Erythroblast (primary cell): ENCODE measurements at regions not wholly inside any gene's neighbourhood (a gene's known extent, or its start where the extent isn't known, plus 50 kb on each side); places are given as distances from the start of the nearest gene placed in this dataset.
"Not testable (repeated sequence)": the region's sequence is repeated elsewhere in the genome, so short reads cannot be mapped to it uniquely, and the experiment has no call there.

Experiments used
- DNase-seq, 2 experiments: peaks; one replicate each; lab custom pipeline; 2025; lab: John Stamatoyannopoulos, UW
- GATA1 ChIP-seq: IDR thresholded peaks from 2 replicates; pipeline ENCODE4 v1.6.1; 2011; ENCODE audit warnings: low read depth, mild to moderate bottlenecking, control low read depth, low read length, moderate library complexity
- POLR2A ChIP-seq: IDR thresholded peaks from 2 replicates; pipeline ENCODE4 v1.6.1; 2011; ENCODE audit warnings: mild to moderate bottlenecking, low read length

DNA sequence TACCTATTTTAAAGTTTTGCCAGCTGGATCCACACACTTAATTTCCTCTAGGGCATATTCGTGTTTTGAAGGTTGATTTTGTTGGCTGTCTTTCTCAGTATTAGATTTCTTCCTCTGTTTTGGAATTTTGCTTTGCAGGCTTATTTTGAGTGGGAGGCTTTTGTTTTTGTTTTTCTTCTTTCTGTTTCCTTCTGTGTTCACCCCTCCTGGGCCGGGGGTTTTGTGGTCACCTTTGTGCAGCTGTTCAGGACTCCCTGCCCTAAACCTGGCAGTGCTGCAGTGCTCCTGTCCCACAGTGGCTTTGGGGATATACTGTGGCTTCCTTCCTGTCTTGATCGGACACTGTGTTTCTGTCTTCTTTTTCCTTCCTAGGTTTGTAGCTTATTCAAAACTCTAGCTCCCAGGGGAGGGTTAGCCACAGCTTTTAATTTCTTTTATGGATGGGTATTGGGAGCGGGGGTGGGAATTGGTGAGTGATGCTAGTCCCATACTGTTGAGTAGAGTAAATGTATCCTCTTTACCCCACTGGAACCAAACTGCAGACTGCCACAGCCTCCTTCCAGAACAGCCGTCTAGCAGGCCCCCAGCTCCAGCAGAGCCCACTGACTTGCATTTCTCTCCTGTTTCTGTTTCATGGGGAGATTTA, 228.7 kb upstream of the FZD8 start:
- TF ChIP-seq GATA1 (no peak), POLR2A (no peak)
- no peak for DNase-seq

DNA sequence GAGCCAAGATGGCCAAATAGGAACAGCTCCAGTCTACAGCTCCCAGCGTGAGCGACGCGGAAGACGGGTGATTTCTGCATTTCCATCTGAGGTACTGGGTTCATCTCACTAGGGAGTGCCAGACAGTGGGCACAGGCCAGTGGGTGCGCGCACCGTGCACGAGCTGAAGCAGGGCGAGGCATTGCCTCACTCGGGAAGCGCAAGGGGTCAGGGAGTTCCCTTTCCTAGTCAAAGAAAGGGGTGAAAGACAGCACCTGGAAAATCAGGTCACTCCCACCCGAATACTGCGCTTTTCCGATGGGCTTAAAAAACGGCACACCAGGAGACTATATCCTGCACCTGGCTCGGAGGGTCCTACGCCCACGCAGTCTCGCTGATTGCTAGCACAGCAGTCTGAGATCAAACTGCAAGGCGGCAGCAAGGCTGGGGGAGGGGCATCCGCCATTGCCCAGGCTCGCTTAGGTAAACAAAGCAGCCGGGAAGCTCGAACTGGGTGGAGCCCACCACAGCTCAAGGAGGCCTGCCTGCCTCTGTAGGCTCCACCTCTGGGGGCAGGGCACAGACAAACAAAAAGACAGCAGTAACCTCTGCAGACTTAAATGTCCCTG, 216.7 kb upstream of the FZD8 start:
- DNase-seq = not testable (repeated sequence)

DNA sequence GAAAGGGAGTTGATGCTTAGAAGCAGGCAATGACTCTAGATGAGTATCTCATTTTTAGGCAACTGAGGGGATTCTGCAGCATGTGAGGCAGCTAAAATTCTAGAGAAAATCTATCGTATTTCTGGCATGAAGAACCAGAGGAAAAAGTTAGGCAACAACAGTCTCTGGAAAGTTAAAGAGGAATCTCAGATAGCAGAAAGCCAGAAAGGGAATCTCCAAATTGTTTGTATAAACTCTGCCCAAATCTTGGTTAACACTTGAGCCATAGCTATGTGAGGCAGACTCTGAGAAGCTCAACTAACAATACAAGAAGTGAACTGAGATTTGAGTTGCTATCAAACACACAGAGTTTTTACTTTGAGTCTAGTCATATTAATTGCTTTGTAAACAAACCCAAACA, 215.8 kb upstream of the FZD8 start:
- DNase-seq = no peak
- TF ChIP-seq POLR2A = no peak
- no peak for TF ChIP-seq GATA1

DNA sequence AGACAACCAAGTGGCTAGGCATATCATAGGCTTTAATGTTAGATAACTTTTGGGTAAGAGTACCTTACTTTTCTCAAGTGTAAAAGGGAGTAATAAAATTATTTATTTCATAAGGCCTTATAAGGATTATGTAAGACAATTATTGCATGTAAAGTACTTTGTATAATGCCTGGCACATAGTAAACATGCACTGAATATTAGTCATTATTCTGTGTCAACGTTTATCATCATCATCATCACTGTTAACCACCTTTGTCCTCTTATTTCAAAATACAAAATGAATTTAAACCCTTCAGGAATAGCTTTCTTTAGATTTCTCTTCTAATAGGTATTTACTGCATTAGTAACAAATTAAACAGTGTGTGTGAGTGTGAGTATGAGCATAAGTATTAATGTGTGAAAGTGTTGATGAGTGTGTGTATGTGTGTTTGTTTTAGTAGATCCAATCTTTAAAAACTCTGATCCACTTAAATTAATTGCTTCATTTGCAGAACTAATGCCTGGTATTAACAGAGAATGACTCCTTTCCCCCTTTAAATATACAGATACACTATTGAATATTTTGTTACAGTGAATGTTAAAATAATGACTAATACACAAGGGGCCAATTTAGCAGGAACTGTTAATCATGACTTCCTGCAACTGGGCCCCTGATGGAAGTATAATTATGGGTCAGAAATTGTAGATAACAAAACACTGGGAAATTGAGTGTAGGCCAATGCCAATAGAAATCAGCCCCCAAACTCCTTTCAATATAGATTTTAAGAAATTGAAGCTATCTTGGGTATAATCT, 213.3 kb upstream of the FZD8 start:
- TF ChIP-seq GATA1 = no peak
- TF ChIP-seq POLR2A = no peak
- no peak for DNase-seq

DNA sequence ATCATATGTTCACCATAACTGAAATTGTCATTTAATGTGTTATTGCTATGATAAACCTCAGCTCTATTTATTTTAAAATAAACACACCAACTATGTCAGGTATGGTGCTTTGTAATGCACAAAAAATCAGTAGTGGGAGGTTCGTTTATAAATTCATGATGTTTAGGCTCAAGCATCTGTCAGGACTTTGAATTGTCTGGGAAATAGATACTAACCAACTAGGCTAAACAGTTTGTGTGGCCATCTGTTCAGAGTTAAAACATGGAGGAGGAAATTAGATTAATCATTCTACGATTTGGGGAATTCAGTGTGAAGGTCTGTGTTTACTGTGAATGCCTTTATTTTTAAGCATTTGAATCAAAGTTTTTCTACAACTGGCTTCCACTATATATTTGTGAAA, 212.6 kb upstream of the FZD8 start:
- no peak for TF ChIP-seq GATA1
- TF ChIP-seq POLR2A = no peak
- DNase-seq = no peak

DNA sequence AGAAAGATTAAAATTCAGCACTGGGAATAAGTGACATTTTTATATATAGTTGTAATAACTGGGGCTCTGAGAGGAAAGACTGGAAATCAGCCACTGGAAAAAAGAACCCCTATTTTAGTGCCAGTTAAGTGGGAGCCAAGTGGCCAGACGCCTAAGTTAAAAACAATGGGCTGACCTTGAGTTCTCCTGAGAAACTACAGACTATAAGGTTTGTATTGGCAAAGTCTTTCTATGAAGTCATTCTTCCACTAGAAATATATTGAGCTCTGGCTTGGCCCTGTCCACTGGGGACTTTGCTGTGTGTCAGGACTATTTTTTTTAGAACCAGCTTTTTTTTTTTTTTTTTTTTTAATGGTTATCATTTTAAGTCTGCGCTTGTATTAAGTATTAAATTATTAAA, 210.6 kb upstream of the FZD8 start:
- TF ChIP-seq POLR2A = no peak
- no peak for TF ChIP-seq GATA1
- no peak for DNase-seq

DNA sequence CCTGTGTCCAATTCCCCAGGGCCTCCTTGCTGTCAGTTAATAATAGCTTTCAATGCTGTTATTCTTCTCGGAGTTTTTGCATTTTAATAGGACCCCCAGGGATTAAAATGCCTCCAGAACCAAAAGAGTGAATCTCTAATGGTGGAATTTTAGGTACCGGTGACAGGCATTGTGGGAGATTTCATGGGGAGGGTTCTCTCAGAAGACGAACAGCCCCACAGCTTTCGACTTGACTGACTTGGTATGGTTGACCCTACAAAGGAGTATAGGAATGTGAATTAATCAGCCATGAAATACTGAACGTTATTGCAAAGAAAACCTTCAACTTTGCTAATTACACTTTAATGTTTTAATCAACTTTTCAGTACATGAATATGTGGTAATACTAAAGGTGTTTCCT, 206.3 kb upstream of the FZD8 start:
- no peak for TF ChIP-seq POLR2A
- no peak for TF ChIP-seq GATA1
- no peak for DNase-seq

DNA sequence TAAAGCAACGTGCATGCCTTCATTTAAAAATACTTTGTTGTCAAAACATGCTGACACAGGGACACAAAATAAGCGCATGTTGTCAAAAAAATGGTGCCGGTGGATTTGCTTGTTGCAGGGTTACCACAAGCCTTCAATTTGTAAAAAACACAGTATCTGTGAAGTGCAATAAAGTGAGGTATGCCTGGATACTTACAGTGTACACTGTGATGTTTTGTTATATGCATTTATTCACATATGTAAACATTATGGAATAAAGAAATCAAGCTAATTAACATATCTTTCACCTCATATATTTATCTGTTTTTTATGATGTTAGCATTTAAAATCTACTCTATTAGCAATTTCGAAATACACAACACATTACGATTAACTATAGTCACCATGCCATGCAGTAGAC, 202.6 kb upstream of the FZD8 start:
- DNase-seq = no peak
- TF ChIP-seq GATA1 (no peak), POLR2A (no peak)

DNA sequence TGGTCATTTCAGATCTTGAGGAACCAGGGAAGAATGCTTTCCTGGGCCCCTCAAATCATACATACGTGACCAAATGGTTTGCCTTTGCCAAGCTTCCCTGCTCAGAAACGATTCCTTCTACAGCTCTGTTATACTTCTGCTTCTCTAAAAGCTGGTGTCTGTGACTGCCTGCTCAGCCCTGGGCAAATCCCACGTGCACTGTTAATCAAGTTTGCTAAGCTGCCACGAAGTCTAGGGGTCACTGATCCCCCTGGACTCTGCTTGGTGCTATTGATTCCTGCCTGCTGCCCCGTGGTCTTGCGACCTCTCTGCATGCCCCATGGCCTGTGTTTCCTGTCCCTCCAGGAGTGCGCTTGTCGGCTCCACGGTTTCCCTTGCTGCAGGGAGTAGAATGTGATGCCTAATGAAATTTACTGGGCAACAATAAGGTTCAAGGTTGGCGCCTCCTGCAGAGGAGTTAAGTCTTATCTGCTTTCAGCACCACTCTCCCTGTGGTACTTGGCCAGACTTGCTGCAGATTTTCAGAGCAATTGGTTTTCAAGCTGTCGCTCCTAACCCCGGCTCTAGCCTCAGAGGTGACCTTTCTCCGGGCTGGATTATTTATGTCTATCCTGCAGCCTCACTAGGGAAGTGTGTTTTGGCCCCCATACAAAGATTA, 201.6 kb upstream of the FZD8 start:
- no peak for DNase-seq
- no peak for TF ChIP-seq POLR2A

DNA sequence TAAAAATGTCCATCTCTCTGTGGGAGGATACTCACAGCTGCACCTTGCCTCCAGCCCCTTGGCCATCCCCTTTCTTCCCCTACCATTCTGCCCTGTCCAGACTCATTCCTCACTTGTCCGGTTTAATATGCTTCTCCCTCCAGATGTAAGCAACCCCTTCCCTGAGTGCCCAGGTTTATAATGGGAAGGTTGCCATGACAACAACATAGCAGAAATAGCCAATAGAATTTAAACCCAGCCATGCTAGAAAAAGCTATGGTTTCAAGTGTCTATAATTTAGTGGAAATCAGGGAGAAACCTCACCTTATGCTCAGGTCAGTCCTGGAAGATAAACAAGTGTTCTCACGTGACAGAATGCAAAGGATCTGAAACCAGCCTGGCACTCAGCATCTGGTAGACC, 196.0 kb upstream of the FZD8 start:
- TF ChIP-seq GATA1 (no peak), POLR2A (no peak)
- no peak for DNase-seq

DNA sequence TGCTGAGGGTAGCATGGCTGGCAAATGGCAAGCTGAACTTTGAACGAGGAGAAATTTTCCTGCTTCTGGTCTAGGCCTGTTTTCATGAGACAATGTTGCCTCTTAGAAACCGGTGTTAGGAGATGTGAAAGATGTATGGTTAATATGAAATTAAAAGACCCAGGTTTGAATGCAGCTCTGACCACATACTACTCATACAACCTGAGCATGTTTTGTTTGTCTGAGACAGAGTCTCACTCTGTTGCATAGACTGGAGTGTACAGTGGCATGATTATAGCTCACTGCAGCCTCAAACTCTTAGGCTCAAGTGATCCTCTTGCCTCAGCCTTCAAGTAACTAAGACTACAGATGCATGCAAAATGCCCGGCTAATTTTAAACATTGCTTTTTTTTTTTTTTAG, 193.4 kb upstream of the FZD8 start:
- no peak for DNase-seq
- TF ChIP-seq POLR2A (no peak), GATA1 (no peak)

DNA sequence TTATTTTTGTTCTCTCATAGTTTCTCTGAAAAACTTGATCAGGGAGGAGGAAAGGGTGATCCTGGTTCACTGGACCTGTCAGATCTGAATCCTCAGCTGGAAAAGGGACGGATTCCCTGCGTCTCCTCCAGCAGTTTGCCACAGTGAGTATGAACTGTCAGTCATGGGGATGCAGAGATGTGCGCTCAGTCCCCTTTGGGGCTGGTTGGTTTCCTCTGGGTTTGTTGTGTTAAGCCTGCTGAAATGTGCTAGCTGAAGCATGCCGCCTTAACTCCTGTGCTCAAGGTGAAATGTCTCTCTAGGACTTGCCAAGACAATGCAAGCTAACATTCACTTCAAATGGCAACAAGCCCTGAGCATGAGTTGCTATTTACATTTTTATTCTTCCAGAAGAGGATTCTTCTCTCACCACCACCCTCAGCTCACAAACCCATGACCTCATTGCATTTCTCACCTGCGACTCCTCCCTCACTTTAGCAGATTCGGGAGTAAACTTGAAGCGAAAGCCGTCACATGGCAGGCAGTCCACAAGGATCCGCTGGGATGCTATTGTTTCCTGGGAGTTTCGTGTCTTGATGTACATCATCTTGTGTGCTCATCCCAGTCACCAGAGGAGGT, 192.9 kb upstream of the FZD8 start:
- DNase-seq = no peak
- no peak for TF ChIP-seq POLR2A
- TF ChIP-seq GATA1 = no peak

DNA sequence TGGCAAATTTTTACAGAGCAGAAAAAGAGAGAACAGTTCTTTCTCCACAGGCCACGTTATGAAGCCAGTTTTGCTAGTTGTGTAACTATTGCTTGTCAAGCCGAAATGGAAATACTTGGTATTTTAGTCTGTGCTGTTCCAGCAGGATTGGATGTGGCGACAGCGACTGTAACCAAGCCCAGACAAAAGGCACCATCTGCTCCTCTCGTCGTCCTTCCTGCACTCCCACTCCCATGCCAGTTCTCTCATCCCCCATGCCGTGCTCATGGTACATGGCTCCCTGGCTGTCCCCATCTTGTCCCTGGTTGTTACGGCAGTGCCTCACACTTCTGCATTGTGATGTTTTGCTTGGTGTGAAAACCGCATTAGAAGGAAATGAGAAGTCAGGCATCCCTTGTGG, 185.7 kb upstream of the FZD8 start:
- TF ChIP-seq GATA1 (no peak), POLR2A (no peak)
- DNase-seq = no peak

DNA sequence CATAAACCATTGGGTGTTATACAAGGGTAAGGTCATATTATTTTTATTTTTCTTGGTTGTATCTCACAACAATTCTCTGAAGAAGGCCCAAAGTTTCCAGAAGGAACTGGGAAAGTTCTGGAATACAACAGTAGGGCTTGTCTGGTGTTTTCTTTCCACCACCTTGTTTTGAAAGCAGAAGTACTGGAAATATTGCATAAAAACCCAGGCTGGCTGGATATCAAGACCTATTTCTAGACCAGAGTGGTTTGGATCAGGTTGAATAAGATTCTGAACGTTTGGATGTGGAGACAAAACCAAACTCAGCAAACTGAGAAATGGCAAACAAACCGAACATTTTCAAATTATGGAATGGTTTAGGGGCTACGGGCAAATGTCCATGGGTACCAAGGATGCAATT, 182.6 kb upstream of the FZD8 start:
- DNase-seq = no peak
- TF ChIP-seq POLR2A = no peak
- no peak for TF ChIP-seq GATA1
